ENCODE measurements at regions not wholly inside any gene's neighbourhood (a gene's known extent, or its start where the extent isn't known, plus 50 kb on each side); places are given as distances from the start of the nearest gene placed in this dataset.
"Not testable (repeated sequence)": the region's sequence is repeated elsewhere in the genome, so short reads cannot be mapped to it uniquely, and the experiment has no call there.

DNA sequence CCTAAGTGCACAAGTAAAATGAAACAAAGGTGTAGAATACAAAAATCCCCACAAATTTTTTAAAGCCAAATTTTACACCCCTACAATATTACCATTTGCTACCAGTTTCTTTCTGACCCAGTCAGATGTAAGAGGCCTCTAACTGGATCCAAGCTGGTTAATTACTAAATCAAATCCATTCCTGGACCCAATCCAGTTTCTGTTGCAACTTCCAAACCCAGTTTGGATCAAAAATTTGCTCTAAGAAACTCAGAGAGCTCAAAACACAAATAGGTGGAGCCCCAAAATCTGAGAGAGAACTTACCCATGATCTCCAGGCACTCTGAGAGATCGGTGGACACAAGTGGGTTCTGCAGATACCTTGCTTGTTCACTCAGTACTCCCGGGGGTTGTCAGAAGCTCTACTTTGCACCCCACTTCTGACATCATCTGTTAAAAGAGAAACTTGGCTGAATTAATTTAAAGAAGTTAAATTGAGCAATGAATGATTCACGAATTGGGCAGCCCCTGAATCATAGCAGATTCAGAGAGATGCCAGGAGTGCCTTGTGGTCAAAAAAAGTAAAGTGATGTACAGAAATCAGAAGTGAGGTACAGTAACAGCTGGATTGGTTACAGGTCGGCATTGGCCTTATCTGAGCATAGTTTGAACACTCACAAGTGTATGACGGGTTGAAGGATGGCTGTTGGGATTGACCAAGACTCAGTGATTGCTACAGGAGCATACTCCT is 448.0 kb downstream of the KCNT2 start:
- no peak for DNase-seq (ENCODE audit: low read depth in 2 of 3, low spot score in 1 of 3)

DNA sequence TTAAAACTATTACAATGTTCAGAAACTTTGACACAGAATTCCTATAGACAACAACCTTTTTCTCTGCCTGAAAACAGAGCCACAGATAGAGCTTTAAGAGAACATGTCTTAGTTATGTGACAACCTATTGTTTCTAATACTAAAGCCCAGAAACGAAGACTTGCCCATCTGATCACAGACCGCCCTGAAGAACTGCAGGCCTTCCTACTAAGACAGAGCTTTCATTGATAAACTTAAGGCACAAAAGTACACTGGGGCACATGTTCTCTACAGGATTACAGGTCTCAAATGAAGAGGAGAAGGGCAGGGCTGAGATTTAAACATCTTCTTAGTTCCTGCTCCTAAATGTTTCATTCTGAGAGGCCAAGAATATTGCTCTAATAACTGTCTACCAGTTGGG is 452.7 kb downstream of the KCNT2 start:
- DNase-seq (ENCODE audit: low read depth in 2 of 3, low spot score in 1 of 3): no peak

DNA sequence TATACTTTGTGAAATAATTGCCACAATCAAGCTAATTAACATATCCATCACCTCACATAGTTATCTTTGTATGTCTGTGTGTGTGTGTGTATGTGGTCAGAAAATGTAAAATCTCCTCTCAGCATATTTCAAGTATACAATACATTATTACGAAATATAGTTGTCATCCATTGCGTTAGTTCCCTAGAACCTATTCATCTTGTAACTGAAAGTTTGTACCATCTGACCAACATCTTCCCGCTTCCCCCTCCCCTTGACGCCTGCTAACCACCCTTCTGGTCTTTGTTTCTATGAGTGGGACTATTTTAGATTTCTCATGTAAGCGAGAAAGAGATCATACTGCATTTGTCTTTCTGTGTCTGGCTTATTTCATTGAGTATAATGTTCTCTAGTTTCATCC is 455.3 kb downstream of the KCNT2 start:
- no peak for DNase-seq (ENCODE audit: low read depth in 2 of 3, low spot score in 1 of 3)

DNA sequence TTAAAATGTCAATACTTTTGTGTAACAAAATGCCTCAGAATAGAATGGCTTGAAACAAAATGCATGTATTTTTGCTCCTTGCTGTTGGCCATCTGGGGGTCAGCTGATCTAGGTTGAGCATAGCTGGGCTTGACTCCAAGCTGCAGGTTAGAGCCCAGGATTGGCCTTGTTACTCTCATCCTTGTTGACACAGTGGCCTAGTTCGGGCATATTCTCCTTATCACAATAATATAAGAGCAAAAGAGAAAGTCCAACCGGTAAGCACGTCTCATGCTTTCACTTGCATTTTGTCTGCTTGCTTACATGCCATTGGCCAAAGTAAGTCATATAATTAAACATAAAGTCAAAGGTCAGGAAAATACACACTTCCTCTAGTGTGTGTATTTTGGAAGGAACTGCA is 456.2 kb downstream of the KCNT2 start:
- no peak for DNase-seq (ENCODE audit: low read depth in 2 of 3, low spot score in 1 of 3)

DNA sequence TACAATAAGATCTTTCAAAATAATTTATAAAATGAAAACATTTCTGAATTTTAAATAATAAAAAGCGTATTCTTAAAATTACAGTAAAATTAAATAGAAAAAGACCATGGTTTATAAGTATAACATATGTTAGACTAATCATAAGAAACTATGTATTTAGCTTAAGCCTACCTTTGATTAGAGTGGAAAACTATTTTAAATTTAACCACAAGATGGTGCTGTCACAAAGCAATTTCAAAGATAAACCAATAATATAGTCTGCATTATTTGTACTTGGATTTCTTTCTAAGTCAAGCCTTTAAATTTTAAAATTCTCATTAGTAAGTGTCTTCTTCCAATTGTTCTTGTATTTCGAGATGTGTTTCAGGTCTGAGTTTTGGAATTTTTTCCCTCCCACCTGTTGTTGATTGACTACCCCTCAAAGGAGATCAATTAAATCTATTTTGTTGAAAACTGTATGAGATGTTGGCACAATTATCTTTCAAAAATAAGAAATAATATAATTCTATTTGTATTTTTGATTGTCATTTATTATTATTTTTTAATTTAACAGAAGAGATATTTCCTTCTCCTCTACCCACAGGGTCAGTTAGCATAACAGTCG is 459.8 kb downstream of the KCNT2 start:
- no peak for DNase-seq (ENCODE audit: low read depth in 2 of 3, low spot score in 1 of 3)

DNA sequence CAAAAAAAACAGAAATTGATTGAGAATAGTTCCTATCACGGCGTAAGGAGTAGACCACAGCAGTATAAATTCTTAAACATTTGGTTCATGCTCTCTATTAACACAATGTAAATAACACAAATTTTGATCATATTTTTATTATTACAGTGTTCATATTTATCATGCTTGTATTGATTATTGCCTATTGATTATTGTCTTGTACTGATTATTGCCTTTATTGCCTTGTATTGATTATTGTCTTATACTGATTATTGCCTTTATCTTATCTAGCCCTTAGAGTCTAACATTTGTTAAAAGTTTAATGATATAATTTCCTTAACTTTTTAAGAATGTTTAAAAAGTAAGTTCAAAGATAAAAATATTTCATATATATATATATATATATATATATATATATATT is 460.7 kb downstream of the KCNT2 start:
- no peak for DNase-seq (ENCODE audit: low read depth in 2 of 3, low spot score in 1 of 3)

DNA sequence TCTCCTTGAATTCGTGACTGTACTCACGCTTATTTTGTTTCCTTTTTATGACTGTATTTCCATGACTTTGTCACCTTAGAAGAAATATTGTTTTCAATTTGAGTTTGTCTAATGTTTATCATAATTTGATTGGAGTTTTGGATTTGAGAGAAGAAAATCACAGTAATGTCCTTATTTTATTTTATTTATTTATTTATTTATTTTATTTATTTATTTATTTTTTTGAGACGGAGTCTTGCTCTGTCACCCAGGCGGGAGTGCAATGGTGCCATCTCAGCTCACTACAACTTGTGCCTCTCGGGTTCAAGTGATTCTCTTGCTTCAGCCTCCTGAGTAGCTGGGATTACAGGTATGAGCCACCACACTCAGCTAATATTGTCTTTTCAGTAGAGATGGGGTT is 463.1 kb downstream of the KCNT2 start:
- not testable (repeated sequence) for DNase-seq (ENCODE audit: low read depth in 2 of 3, low spot score in 1 of 3)

DNA sequence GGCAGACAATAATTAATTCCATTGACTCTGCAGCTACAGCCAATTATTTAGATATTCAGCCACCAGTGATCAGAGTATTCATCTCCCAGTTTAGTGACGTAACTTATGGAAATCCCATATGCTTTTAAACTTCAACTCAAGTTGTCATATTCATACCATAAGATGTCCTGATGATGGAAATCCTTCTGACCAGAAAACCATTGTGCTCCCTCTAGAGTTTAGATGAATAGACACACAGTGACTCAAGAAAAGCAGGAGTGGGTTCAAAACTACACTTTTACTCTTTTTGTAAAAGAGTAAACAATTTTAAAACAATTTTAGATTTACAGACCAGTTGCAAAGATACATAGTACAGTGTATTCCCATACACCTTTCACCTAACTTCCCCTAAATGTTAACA is 463.7 kb downstream of the KCNT2 start:
- no peak for DNase-seq (ENCODE audit: low read depth in 2 of 3, low spot score in 1 of 3)

DNA sequence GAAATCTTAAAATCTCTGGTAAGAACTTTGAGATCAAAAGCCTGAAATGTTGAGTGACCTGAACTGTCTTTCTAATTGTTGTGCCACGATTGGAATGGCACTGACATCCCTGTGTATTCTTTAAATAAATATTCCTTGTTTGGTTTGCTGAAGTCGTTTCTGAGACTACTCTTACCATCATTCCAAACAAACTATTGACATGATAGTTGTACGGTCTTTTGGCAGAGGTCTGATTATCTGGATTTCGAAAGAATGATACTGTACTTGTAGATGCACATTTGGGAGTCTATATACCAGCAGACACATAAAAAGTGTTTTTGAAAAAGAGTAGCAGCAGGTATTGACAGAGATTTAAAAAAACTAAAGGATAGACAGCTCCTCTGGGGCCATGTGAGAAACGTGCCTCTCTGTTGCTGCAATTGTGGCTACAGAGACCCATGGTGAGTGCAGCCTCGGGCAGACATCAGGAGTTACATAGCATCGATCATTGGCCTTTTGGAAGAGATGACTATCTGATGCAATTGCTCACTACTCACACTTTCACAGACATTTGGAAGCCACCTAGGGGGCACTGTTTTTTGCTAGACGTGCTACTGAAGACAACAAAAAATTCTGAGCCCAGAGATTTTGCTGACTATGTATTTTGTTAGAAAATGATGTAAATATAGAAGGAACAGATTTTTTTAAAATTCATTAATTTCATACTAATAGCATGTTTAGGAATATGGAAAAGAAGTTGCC is 464.5 kb downstream of the KCNT2 start:
- no peak for DNase-seq (ENCODE audit: low read depth in 2 of 3, low spot score in 1 of 3)

DNA sequence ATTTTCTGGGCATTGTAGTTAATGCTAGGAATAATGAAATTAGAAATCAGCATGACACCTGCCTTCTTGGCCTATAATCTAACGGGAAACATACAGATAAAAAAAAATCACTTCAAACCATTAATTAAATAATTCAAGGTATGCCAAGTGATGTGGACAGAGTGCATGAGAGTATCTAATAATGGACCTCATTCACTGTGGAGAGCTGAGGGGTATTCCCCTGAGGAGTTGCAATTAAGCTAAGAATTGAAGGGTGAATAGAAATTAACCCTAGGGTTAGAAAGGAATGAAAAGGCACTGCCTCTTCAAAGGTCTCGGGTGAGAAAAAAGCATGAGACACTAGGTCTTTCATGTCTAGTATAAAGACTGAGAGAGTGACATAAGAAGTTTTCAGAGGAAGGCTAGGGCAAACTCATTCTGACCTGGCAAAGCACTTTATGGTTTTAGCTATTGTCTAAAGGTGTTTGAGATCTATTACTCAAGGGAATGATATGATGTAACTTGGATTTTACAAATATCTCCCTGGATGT is 466.1 kb downstream of the KCNT2 start:
- no peak for DNase-seq (ENCODE audit: low read depth in 2 of 3, low spot score in 1 of 3)

DNA sequence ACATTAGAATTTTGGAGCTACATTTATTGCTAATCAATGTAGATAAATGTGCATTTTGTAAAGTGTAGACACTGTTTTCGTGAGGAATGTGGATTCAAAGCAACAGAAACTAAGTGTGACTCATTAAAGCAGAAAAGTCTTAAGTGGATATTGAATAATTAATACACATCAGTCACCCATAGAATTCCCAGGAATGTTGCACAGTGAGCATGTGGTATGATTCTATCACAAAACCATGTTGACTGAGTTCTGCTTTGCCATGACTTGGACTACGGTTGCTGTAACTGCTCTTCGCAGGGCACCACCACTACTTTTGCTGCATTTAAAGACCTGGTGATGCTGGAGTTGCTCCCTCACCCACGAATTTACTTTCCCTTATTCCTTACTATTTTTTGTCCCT is 471.8 kb downstream of the KCNT2 start:
- DNase-seq (ENCODE audit: low read depth in 2 of 3, low spot score in 1 of 3): no peak

DNA sequence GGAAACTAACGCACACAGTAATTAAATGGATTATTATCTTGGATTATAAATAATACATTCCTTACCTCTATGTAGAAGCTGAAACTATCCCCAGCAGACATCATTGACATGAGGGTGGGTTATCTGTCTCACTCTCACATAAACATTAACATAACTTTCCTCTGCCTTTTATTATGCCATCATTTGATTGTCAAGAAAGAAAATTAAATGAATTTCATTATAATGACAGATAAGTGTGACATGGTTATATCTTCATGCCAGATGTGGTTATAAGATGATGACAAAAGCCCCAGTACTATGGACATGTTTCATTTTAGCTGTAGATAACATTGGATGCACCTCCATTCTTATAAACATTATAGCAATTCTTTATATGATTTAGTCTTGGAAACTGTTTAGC is 476.5 kb downstream of the KCNT2 start:
- no peak for DNase-seq (ENCODE audit: low read depth in 2 of 3, low spot score in 1 of 3)

DNA sequence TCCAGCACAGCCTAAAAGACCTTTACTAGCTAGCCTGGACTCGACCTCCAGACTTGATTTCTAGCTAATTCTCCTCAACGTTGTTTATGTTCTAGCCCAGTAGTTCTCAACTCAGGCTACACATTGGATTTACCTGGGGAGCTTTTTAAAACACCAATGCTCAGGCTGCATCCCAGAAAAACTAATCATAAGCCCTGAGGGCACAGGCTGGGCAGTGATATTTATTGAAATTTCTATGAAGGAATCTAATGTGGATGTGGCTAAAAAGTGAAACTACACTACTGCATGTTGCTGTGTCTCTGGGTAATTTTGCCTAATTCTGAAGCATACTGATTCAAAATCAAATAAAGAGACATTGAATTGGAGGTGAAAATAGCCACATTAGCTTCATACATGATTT is 479.4 kb downstream of the KCNT2 start:
- DNase-seq (ENCODE audit: low read depth in 2 of 3, low spot score in 1 of 3): no peak

DNA sequence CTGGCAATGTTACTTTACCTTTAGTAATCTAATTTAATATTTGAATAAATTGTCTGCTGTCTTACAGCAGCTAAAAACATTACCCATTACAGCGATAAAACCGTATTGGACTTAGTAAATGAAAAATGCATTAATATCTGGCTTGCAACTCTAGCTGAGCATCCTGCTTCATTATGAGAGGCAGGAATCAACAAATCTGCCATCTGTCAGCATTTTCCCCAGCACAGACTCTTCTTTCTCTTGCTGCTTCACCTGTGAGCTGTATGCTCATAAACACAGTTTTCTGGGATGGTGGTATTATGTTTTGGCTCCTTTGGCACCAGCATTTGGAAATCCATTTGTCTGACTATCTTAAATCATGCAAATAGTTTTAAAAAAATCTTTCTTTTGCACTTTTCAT is 487.1 kb downstream of the KCNT2 start:
- no peak for DNase-seq (ENCODE audit: low read depth in 2 of 3, low spot score in 1 of 3)

DNA sequence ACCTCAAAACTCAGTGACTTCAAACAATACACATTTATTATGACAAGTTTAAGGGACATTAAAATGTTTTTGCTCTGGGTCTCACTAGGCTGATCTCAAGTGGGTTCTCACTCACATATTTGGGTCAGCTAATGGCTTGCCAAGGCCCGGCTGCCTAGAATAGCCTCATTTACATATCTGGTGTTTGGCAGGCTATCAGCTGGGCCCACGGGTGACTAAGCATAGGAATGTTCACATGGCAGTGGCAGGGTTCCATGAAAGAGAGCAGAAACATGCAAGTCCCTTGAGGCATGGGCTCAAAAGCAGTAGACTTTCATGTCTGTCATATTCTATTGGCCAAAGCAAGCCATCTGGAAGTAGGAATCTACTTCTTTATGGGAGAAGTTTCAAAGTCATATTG is 492.6 kb downstream of the KCNT2 start:
- no peak for DNase-seq (ENCODE audit: low read depth in 2 of 3, low spot score in 1 of 3)

DNA sequence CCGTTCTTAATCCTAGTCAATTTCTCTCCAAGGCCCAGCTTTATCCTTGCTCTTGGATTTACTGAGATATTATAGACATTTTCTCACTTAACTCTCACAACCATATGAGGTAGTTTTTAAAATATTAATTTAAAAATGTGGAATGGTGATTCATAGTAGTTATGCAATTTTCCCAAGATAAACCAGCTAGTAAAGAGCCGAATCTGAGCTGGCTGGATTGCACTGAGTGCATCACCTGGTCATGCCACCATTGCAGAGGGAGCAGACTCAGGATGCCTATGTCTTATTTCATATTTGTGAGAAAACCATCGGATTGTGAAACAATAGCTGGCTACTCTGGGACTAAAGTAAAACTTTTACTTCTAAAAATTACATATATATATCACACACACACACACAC is 494.0 kb downstream of the KCNT2 start:
- no peak for DNase-seq (ENCODE audit: low read depth in 2 of 3, low spot score in 1 of 3)

DNA sequence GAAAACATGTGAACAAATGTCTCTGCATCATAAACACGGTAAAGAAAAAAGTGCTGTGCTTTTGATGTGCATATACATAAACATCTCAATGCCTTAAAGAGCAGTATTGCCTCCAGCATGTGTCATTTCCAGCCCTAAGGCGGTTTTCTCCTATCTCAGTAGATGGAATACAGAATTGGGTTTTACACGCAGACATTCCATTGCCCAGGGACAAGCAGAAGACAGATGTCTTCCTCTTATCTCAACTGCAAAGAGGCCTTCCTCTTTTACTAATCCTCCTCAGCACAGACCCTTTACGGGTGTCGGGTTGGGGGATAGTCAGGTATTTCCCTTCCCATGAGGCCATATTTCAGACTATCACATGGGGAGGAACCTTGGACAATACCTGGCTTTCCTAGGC is 499.2 kb downstream of the KCNT2 start:
- not testable (repeated sequence) for DNase-seq (ENCODE audit: low read depth in 2 of 3, low spot score in 1 of 3)

DNA sequence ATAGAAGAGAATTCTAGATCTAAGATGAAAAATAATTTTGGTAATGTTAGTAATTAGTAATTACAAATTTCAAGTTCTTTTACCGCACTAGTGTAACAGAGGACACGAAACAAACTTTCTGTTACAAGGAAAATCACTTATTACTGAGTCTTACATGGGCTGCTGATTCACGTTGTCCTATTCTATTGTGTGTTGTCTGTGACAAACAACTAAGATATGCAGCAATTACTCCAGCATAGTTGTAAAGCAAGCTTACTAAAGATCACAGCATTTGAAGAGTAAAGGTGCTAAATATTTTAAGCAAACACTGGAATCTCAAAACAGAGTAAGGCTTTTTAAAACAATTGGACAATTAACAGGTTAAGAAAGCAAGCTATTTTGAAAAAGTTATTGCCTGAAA is 502.3 kb downstream of the KCNT2 start:
- DNase-seq (ENCODE audit: low read depth in 2 of 3, low spot score in 1 of 3): no peak

DNA sequence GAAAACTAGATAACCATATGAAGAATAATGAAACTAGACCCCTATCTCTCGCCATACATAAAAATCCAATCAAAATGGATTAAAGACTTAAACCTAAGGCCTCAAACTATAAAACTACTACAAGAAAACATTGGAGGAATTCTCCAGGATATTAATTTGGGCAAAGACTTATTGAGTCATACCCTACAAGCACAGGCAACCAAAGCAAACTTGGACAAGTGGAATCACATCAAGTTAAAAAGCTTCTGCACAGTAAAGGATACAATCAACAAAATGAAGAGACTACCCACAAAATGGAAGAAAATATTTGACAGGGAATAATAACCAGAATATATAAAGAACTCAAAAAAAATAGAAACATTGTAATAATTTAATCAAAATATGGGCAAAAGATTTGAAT is 505.4 kb downstream of the KCNT2 start:
- DNase-seq (ENCODE audit: low read depth in 2 of 3, low spot score in 1 of 3): no peak

DNA sequence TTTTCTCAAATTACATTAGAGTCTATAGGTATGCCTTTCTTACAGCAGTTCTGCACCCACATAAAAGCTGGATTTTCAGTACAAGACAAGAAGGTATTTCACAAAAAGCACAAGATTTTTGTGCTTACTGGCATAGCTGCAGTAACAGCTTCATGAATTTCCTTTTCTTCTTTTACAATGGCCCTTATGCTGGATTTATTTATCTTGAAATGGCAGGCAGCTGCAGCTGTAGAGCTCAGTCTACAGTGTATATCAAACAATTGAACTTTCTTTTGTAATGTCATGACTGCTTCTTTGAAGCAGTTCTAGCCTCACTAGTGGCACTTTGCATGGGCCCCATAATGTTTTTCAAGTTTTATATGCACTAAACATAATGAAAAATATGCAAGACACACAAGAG is 510.2 kb downstream of the KCNT2 start:
- DNase-seq (ENCODE audit: low read depth in 2 of 3, low spot score in 1 of 3): no peak

DNA sequence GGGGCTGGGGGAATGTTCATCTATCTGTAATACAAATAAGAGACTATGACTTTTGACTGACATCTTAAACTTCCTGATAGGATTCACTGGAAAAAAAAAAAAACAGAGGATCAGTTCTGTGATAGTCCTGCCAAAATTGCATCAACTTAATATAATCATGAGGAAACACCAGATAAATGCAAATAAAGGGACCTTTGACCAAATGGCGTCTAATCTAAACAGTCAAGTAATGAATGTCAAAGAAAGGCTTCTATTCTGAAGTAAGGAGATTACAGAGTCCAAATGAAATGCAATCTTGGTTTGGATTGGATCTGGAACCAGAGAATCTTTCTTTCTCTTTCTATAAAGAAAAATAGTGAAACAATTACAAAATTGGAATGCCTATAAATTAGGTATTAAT is 513.4 kb downstream of the KCNT2 start:
- DNase-seq (ENCODE audit: low read depth in 2 of 3, low spot score in 1 of 3): no peak

DNA sequence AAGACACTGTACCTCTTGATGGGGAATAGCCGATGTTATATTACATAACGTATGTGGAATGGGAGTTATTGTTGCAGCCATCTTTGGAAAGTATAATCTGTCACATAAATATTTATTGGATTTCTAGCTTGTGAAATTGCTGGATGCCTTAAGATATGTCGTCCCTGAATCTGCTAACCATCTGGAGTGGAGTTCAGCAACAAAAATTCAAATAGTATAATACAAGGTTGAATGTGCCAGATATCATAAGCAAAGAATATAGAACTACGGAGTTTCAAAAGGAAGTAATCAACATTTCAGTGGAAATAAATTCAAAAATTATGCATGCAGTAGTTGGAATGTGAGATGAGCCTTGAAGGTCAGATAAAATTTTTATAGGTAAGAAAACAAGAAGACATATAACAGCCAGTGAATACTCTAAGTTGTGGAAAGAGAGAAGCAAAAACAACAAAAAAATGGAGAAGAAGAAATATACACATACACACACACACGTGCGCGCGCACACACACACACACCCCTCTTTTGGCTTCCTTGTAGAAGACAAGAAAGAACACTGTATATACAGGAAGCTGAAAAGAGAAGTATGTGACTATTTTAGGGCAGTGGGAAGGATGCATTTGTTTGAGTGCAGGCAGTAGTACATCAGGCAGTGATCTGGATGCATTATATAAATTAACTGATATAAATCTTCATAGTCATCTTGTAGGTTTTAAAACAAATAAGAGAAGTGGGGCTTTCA is 516.7 kb downstream of the KCNT2 start:
- no peak for DNase-seq (ENCODE audit: low read depth in 2 of 3, low spot score in 1 of 3)

All from stimulated activated CD4-positive, alpha-beta T cell treated with anti-CD3 and anti-CD28 coated beads, Interleukin-12 subunit alpha, Interleukin-12 subunit beta, amount 100 ng/mL, for 48 hours (primary cell).